ENCODE measurements at regions not wholly inside any gene's neighbourhood (a gene's known extent, or its start where the extent isn't known, plus 50 kb on each side); places are given as distances from the start of the nearest gene placed in this dataset.

DNA sequence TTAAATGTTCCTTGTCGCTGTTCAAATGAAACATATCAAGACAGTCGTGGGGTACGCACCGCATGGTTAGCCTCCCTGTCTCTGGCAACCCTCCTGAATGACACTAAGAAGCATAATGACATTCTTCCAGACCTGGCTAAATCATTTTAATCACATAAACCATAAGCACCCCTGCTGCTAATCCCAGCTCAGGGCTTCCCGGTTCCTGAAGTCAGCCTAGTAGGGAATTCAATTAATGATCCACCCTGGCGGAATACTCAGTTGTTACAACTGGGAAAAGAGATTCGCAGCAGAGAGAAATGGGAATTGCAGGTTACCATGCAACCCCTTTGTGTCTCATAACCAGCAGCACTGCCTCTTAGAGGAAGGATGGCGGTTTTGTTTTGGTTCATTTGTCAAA, 200.8 kb upstream of the AGAP1 start:
- H3K4me3 ChIP-seq (ENCODE audit: low read depth, low read length): no peak overlapping the region
- TF ChIP-seq, protein P1, sequence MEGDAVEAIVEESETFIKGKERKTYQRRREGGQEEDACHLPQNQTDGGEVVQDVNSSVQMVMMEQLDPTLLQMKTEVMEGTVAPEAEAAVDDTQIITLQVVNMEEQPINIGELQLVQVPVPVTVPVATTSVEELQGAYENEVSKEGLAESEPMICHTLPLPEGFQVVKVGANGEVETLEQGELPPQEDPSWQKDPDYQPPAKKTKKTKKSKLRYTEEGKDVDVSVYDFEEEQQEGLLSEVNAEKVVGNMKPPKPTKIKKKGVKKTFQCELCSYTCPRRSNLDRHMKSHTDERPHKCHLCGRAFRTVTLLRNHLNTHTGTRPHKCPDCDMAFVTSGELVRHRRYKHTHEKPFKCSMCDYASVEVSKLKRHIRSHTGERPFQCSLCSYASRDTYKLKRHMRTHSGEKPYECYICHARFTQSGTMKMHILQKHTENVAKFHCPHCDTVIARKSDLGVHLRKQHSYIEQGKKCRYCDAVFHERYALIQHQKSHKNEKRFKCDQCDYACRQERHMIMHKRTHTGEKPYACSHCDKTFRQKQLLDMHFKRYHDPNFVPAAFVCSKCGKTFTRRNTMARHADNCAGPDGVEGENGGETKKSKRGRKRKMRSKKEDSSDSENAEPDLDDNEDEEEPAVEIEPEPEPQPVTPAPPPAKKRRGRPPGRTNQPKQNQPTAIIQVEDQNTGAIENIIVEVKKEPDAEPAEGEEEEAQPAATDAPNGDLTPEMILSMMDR (IDR thresholded peaks at IDR 0.05; ENCODE audit: insufficient read depth, low read depth, low read length): no peak
- no peak for DNase-seq (ENCODE audit: low read depth)

DNA sequence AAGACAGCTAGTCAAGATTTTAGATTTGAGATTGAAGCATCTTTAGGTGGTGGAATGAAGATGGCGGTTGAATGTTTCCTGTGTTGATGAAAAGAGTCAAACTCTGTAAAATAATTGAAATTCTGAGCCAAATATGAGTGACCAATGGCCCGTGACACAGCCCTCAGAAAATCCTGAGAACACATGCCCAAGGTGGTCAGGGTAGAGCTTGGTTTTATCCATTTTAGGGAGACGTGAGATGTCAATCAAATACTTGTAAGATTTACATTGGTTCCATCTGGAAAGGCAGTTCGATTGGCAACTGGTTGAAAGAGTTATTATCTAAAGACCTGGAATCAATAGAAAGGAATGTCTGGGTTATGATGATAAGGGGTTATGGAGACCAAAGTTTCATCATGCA, 198.0 kb upstream of the AGAP1 start:
- TF ChIP-seq, protein P1 (IDR thresholded peaks at IDR 0.05; ENCODE audit: insufficient read depth, low read depth, low read length): no peak
- no peak overlapping the region for H3K4me3 ChIP-seq (ENCODE audit: low read depth, low read length)
- no peak for DNase-seq (ENCODE audit: low read depth)

- DNase-seq (ENCODE audit: low read depth): peak; percentile 72
- no peak overlapping the region for H3K4me3 ChIP-seq (ENCODE audit: low read depth, low read length)
- TF ChIP-seq, protein P1 (IDR thresholded peaks at IDR 0.05; ENCODE audit: insufficient read depth, low read depth, low read length): no peak
Observed at GRCh38 chr2:235300368-235301201, 193.3 kb upstream of the AGAP1 start.

DNA sequence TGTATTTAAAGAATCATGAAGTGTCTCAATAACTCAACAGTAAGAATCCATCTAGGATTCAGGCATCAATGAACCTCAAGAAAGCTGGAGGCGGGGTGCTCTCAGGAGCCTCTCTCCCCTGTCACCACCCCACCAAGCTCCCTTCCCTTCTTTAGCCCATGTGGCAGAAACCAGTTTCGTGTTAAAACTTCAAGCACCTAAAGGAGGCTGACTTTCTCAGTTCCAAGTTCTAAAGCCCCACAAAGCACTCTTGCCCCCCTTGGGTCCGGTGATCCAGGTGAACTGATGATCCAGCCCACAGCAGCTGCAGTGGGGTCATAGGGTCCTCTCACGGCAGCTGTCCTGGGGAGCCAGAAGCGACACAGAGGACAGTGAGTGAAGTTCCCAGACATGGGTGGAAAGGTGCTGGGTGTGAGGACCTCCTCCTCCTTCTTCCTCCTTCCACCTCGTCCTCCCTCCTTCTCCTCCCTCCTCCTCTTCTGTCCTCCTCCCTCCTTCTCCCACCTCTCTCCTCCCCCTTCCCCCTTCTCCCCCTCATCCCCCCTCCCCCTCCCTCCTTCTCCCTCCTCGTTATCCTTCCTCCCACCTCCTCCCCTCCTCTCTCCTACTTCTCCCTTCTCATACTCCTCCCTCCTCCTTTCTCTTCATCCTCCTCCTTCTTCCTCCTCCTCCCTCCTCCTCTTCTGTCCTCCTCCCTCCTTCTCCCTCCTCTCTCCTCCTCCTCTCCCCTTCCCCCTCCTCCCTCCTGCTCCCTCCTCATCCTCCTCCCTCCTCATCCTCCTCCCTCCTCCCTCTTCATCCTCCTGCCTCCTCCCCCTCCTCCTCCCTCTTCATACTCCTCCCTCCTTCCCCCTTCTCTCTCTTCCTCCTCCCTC, 192.4 kb upstream of the AGAP1 start:
- no peak for DNase-seq (ENCODE audit: low read depth)
- no peak overlapping the region for H3K4me3 ChIP-seq (ENCODE audit: low read depth, low read length)
- TF ChIP-seq, protein P1 (IDR thresholded peaks at IDR 0.05; ENCODE audit: insufficient read depth, low read depth, low read length): no peak

GRCh38 chr2:235302263-235302662, 191.6 kb upstream of the AGAP1 start:
- TF ChIP-seq, protein P1 (IDR thresholded peaks at IDR 0.05; ENCODE audit: insufficient read depth, low read depth, low read length): no peak
- no peak for DNase-seq (ENCODE audit: low read depth)
- H3K4me3 ChIP-seq (ENCODE audit: low read depth, low read length): no peak overlapping the region

DNA sequence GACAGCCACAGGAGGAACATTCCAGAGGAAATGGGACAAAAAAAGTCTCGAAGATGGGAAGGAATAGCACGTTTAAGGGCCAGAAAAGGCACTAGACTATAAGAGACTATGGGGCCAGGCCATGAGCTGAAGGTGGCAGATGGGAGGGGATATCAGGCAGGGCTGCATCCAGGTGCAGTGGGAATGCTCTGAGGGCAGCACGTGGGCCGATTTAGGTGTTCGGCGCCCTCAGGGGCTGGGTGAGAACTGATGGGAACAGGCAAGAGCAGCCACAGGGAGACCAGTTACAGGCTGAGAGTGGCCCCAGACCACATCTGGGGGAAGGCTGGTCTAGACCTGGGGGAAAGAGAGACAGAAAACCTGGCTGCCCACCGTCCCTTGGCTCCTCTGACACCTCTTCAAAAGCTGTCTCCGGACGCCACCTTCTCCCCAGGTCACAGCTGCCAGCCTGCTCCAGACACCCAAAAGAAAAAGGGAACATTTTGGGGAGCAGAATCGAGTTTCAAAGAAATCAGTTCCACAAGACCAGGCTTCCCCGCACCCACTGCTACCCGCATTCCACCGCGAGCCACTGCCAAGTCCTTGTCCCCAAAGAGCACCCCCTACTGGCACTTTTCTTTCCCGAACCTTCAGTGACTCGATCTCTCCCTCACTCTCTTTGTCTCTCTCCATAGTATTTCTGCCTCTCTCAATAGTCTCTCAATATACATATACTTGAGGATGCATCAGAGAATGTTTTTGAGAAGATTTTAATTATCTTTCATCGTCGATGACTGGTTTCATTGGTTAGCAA, 190.1 kb upstream of the AGAP1 start:
- no peak for DNase-seq (ENCODE audit: low read depth)
- H3K4me3 ChIP-seq (ENCODE audit: low read depth, low read length): no peak overlapping the region
- TF ChIP-seq, protein P1 (IDR thresholded peaks at IDR 0.05; ENCODE audit: insufficient read depth, low read depth, low read length): no peak
